NOMO-1 (cell line): ENCODE measurements at regions not wholly inside any gene's neighbourhood (a gene's known extent, or its start where the extent isn't known, plus 50 kb on each side); places are given as distances from the start of the nearest gene placed in this dataset.
"Not testable (repeated sequence)": the region's sequence is repeated elsewhere in the genome, so short reads cannot be mapped to it uniquely, and the experiment has no call there.

Experiments
- DNase-seq, 2 experiments: peaks; one replicate each; lab custom pipeline; 2025; ENCODE audit not compliant: unreplicated experiment in 2 of 2; lab: John Stamatoyannopoulos, UW

DNA sequence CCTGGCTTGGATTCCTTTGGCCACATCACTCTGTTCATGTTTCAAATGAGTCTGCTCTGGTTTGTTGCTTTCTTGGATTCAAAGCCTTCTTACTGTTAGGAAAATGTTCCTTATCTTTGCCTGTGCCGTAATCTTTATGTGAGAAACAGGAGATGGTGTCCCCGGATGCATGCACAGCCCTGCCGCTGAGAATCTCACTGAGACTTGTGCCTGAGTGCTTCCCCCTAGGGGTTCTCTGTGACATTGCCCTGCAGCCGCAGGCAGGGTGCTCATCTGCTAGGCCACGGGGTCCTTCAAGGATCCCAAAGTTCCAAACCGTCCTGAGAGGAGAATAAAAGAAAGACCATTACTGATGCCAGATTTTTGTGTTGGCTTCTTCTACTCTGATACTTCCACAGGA is 81.4 kb upstream of the ANKRD55 start:
- DNase-seq, result no peak

DNA sequence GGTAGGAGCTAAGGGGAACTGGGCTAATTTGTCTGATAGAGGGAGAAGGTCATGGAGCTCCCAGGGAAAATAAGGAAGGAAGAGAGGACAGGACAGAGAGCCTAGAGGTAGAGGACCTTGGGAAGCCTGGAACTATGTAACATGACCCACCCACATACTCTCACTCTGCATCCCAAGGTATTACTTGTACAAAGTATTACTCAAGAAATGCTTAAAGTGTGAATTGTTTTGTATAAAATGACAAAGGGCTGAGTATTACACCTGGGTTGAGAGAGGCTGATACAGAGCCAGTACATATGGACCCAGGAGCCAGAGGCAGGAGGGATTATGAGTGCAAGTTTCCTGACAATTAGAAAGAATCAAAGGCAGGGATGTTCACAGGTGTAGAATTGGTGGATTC is 80.5 kb upstream of the ANKRD55 start:
- DNase-seq, result no peak

DNA sequence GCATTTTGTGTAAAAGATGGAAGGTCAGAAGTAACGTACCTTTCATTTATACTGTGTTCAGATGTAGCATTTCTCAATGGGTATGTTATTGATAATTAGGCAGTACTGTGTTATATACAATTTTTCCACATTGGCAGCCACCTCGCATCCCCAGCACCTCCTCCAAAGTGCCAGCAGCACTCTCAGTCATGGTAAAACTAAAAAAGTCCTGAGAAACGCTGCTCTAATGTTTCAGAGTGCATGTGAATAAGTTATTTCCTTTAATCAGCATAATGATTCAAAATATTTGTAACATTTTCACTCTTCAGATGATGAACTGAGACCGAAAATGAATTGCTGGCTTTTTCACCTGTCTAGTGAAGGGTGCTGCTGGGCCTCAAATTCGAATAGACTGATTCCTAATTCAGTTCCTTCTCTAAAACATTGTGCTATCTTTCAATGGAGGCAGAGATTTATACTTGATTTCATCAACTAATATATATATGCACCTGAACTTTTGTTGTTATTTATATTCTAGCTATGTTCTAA is 79.9 kb upstream of the ANKRD55 start:
- DNase-seq, result no peak

DNA sequence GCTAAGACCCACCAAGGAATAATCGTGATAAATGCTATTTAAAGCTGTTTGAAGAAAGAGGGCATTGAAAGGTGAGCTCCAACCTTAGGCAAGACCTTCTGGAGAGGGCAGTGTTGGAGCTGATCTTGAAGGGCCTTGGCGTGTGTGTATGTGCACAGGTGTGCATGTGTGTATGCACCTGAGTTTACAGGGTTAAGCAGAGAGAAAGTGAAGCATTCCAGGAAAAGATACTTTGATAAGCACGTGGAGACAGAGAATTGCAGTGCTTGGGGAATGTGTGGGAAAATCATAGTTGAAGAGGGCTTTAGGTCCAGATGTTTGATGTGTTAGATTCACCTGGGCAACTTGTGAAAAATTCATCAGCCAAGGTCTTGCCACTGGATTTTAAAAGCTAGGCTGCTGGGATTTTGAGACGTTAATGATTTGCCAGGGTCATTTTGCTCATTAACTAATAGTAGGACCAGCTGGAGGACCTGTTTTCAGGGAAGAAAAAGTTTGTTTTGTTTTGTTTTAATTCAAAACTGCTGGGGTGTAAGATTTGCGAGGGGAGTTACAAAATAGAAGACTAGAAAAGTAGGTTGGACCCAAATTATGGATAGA is 78.3 kb upstream of the ANKRD55 start:
- DNase-seq, result no peak

DNA sequence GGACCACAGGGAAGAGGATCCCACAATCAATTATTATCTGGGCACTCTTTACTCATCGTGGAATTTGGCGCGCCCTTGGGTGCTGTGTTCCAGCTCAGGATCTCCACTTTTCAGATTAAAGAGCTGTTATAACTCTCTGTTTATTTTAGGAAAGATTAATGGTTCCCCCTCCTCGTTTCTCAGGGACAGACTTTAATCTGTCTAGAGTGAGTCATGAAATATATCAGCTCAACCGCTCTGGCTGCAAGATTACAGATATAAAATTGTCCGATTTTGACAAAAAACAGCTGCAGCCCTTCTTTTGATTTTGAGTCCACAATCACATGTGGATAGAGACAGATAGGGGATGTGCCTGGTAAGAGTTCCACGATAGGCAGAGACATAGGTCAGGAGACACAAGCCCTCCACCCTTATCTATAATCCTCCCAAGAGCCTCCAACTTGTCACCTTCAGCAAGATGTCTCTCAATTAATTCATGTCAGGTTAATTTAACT is 77.6 kb upstream of the ANKRD55 start:
- no peak for DNase-seq

DNA sequence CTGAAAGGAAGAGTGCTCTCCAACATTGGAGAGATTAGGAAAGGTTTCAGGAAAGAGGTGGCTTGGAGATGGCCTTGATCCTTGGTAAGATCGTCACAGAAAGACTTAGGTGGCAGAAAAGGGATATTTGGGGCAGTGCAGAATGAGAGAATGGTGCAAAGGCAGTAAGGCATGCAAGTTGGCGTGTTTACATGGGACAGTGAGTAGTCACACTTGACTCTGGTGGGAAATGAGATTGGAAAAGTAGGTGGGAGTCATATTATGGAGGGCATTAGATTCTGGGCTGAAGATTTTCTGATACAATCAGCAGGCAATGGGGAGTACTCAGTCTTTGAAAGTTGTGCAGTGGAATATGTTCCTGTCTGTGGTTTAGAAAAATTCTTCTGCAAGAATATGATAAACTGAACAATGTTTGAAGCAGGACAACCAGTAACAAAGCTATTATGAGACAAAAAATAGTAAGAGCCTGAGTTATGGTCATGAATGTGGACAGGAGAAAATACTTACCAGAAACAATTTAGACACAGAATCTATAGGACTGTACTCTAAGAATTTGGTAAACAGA is 76.2 kb upstream of the ANKRD55 start:
- DNase-seq, result no peak

DNA sequence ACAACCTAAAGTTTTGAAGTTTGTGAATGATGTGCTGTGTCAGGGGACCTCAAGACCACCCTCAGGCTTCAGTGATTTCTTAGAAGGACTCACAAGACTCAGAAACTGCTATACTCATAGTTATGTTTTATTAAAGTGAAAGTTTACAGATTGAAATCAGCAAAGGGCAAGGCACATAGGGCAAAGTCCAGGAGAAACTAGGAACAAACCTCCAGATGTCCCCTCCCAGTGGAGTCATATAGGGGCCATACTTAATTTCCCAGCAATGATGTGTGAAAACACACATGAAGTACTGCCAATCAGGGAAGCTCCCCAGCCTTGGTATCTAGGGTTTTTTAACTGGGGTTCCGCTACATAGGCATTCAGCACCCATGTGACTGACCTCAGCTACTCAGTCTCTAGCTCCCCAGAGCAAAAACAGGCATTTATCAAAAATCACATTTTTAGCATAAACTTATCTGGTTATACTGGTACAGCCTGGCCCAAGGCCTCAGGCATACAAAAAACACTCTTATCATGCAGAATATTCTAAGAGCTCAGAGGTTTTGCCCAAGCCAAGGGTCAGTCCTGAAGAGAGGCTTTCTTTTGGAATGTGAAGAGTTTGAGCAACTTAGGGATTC is 74.7 kb upstream of the ANKRD55 start:
- no peak for DNase-seq

DNA sequence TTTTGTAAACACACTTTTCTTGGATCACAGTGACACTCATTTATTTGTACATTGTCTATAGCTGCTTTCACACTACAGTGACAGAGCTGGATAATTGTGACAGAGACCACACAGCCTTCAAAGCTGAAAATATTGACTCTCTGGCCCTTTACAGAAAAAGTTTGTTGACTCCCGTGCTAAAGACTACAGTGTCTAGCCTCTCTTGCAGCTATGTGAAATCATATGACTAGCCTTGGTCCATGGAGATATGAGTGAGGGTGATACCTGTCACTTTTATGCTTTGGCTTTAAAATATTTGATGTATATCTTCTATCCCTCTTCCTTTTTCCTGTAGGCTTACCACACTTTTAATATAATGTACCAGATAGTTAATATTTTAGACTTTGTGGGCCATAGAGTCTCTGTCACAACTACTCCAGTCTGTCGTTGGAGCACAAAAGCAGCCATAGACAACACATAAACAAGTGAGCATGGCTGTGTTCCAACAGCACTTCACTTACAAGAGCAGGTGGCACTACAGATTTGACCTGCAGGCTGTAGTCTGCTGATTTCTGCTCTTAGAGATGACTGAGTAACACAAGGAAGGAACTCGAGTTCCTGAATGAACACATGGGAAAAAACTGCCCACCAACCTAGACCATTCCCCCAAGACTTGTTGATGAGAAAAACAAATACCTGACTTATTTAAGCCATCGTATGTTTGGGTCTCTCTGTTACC is 73.5 kb upstream of the ANKRD55 start:
- DNase-seq, result no peak

DNA sequence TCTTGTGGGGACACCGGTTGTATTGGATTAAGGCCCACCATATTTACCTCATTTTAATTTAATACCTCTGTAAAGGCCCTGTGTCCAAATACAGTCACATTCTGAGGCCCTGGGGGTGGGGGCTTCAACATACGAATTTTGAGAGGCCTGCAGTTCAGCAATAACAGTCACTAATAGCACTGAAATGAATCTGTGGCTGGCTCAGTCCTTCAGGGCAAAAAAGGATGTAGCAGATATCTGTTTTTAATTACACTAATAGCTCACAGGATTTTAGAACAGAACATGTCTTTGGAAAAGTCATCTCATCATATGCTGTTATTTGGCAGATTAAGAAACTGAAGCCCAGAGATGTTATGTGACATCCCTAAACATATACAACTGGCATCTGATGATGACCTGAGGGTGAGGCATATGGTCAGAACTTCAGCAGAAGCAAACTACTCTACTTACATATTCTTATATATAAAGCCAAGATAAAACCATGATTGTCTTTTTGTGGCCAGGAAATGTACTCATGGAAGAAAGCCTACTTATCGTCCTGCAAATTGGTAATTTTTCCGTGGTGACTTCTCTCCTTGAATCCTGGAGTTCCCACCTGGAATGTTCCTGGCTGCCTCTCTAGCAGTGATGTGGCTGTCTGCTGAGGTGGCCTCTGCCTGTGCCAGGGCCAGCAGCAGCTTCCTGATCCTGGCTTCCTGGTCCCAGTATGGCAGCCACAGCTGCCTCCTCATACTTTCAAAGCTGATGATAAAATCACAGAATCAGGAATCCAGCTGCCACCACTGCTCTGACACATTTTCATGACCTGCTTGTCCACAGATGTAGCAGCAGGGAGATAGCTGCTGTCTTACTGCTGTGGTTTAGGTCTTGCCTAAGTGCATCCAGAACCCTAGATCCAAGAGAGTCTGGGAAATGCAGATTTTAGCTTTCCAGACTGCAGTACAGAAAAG is 72.1 kb upstream of the ANKRD55 start:
- no peak for DNase-seq

DNA sequence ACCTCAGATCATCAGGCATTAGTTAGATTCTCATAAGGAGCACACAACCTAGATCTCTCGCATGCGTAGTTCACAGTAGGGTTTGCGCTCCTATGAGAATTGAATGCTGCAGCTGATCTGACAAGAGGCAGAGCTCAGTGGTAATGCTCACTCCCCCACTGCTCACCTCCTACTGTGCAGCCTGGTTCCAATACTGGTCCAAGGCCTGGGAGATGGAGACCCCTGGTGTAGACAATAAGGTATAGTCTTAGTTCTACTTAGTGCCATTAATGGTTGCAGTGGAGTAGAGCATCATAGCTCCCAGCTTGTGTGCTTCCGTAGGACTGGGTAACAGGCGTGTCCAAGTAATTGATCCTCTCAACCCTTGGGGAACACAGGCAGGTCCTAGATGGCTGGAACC is 70.4 kb upstream of the ANKRD55 start:
- DNase-seq, result no peak

DNA sequence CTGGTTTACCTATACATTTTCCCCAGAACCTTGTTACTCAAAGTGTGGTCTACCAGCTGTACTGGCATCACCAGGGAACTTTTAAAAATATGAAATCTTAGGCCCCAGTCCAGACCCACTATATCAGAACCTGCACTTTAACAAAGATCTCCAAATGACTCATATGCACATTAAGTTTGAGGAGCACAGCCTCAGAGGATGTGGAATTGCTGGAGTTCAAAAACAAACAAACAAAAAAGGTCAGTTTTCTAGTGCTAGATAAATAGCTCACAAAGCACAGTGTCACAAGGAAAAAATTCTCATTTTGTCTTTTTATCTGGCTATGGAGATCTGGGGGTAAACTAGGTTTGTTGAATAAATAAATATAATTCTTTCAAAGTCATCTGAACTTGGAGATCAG is 68.9 kb upstream of the ANKRD55 start:
- DNase-seq, result no peak

DNA sequence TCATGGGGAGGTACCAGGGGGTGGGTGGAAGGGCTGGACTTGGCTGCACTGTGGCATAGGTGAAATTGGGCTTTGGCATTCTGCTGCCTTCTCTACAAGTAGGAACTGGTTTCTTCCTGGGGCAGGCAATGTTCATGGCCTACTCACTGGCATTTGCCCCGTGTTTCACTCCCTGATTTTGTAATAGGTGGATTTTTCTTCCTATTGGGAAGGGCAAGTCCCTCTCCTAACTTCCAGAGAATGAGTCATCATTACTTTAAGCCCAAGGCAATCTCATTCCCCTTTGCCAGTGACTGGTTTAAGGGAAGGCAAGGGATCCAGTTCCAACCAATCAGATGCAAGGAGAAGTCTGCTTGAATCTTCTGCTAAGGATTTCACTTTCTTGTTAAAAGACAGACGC is 67.9 kb upstream of the ANKRD55 start:
- DNase-seq, result no peak

DNA sequence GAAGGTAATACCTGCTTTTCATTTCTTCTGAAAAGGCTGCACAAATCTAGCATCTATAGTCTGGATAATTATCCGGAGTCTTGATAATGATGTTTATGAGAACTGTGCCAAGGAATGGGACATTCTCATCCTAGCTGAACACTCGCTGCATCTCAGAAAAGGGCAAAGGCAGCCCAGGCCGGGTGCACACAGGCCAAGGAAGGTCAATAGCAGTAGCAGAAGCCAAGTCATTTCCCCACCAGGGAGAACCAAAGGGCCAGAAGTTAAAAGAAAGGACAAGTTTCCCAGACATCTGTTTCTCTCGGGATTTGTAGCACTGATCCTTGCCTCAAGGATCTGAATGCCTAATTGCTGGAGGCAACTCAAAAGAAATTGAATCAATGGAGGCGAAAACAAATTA is 66.1 kb upstream of the ANKRD55 start:
- DNase-seq, result no peak

DNA sequence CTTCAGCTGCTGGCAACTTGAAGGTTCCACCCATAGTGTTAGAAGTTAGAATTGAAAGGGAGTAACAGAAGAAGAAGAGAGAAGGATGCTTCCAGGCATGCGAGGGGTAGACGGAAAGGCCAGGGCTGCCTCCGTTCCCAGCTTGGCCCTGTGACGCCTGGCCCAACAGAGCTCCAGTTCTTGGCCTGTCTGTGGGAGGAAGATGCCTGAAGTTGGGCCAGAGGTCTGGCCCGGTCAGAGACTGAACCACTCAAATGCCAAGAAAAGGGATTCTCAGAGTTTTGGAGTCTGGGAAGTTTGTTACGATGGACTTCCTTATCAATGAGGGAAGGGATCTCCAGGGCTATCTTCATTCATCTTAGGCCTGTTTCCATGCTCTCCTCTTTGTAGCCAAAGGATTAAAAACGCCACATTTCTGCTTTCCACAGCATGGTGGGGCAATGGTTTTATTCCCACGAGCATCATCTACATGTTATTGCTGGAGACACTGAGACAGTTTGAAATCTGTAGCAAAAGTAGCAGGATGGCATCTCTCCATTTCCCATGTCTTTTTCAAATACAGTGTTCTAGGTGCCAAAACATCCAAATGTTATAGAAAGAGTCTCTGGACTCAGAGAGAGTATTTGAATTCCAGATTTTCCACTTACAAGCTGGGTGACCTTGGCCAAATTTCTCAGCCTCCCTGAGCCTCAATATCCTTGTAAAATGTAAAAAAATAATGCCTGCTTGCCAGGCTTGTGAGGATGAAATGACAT is 65.4 kb upstream of the ANKRD55 start:
- DNase-seq, result no peak

DNA sequence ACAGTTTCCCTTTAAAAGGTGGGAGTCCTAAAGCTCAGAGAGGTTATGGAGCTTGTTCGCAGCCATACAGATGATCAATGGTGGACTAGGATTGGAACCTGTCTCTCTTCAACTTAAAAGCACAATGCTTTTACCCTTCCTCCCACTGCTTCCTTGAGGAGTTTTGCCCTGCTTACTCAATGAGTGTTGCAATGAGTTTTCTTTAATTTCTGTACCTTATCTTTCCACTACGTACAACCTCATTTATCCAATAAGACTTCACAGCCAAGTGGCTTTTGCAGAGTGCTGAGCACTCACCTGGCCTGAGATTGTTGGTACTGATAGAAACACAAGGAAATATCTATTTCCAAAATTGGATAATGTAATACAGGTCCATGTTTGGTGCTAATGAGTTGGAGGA is 64.7 kb upstream of the ANKRD55 start:
- DNase-seq, result no peak

DNA sequence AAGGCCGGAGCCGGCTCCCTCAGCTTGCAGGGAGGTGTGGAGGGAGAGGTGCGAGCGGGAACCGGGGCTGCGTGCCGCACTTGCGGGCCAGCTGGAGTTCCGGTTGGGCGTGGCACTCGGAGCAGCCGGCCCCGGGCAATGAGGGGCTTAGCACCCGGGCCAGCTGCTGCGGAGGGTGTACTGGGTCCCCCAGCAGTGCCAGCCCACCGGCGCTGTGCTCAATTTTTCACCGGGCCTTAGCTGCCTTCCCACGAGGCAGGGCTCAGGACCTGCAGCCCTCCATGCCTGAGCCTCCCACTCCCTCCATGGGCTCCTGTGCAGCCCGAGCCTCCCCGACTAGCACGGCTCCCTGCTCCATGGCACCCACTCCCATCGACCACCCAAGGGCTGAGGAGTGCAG is 62.2 kb upstream of the ANKRD55 start:
- DNase-seq, result not testable (repeated sequence)

DNA sequence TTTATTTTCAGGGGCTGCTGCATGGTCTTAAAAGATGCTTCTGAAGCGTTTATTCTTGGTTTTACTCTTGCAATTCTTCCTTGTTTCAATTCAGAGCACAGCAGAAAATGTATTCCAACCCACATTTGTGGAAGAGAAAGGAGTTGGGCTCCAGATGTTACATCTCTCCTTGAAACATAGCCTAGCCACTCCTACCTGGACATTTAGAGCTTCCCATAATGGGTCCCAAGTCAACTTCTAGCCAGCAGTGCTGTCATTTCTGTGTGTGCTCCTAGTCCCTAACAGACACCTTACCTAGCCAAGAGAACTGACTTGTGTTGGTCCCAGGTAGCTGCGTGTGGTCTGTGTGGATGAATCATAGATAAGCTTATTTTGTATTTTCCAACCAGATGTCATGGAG is 61.2 kb upstream of the ANKRD55 start:
- DNase-seq, result no peak

DNA sequence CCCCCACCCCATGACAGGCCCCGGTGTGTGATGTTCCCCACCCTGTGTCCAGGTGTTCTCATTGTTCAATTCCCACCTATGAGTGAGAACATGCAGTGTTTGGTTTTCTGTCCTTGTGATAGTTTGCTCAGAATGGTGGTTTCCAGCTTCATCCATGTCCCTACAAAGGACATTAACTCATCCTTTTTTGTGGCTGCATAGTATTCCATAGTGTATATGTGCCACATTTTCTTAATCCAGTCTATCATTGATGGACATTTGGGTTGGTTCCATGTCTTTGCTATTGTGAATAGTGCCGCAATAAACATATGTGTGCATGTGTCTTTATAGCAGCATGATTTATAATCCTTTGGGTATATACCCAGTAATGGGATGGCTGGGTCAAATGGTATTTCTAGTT is 59.7 kb upstream of the ANKRD55 start:
- not testable (repeated sequence) for DNase-seq

DNA sequence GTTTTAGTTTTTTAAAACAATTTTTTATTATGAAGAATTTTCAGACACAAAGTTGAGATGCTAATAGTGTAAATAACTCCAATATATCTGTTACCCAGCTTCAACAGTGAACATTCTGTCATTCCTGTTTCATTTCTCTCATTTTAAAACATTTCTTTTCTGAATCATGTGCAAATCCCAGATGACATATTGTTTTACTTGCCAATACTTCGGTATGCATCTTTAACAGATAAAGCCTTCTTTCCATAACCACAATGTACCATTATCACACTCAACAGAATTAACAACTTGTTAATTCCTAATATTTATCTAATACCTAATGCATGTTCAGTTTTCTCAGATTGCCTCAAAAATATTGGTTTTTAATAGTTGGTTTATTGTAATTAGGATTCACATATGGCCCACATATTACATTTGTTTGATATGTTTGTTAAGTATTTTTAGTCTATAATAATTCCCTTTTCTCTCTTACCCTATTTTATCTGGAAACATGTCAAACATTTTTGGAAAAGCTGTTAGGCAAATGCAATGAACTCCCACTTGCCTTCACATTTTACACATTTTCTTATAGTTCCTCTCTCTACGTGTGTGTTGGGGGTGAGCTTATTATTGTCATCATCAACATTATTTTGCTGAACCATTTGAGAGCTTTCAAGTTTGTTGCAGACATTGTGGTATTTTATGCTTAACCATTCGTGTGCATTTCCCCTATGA is 58.7 kb upstream of the ANKRD55 start:
- DNase-seq, result no peak
